ENCODE measurements at regions not wholly inside any gene's neighbourhood (a gene's known extent, or its start where the extent isn't known, plus 50 kb on each side); places are given as distances from the start of the nearest gene placed in this dataset.

DNA sequence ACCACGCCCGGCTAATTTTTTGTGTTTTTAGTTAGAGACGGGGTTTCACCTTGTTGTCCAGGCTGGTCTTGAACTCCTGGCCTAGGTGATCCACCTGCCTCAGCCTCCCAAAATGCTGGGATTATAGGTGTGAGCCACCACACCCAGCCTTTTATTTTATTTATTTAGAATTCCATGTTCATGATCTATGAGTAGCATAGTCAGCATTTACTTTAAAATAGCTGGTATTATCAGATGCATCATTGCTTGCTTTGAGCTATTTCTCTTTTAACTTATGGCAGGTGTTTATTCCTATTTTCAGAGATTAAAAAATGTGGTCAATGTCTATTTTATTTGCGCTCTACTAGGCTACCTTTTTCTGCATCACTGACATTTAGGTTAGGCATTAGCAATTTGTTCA lies 152.0 kb downstream of the UTRN start:
- Histone ChIP-seq H3K4me3 (ENCODE audit: low read depth in 2 of 2, low read length in 2 of 2) (no peak overlapping the region), H3K27ac (ENCODE audit: low read length) (no peak overlapping the region), H3K27me3 (ENCODE audit: control insufficient read depth, insufficient read depth, low read length) (no peaks in the 10 kb centered on the region), H3K4me1 (ENCODE audit: control insufficient read depth, insufficient read depth, low read length) (0 out of 2 replicates have a peak, but pooled peaks cover 3% of the 10 kb centered on the region), H3K36me3 (ENCODE audit: control insufficient read depth, insufficient read depth, low read length) (peaks cover 9% of the 10 kb centered on the region), H3K9me3 (ENCODE audit: control insufficient read depth, insufficient read depth, low read depth, low read length) (peaks cover 2% of the 10 kb centered on the region; the same call in 1 of the 2 replicates)
- ATAC-seq (no peak), DNase-seq (ENCODE audit: low read depth, low spot score) (no peak)
- no TSS peak for BruUV-seq (replicated peaks)
- intact Hi-C loops (cut with micrococcal nuclease; ENCODE audit: unreplicated experiment) (no loop called here), in situ Hi-C loops (cut with HindIII; ENCODE audit: low pct_unique_long_range_greater_than_20kb, low sequenced_read_pairs) (no loop called here)
- ChIA-PET POLR2A (interaction anchor here (0.7 kb wide), 1 partner anchor 90 kb away, joined by 6 read pairs; no protein-coding TSS in a partner anchor), CTCF (no interaction called here)
- TF ChIP-seq POLR2AphosphoS5 (IDR thresholded peaks at IDR 0.05; ENCODE audit: low read depth, low read length), result no peak
- TF ChIP-seq SIN3A (IDR thresholded peaks at IDR 0.05; ENCODE audit: borderline replicate concordance, insufficient read depth, low read depth, low read length), result no peak
- TF ChIP-seq TCF7L2 (IDR thresholded peaks at IDR 0.05; ENCODE audit: low read depth, low read length), result no peak
- TF ChIP-seq CTCF (IDR thresholded peaks at IDR 0.05), result no peak

DNA sequence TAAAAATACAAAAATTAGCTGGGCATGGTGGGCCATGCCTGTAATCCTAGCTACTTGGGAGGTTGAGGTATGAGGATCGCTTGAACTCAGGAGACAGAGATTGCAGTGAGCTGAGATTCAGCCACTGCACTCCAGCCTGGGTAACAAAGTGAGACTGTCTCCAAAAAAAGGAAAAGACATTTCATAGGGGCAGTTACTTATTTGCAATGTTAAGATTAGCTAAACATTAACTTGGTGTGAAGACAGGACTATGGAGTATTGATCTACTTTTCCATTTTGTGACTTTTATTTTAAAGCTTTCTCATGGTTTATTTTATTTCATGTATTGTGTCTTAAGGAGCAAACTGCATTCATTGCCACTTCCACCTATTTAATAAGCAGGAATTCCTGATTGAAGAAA lies 153.0 kb downstream of the UTRN start:
- peaks cover 9% of the 10 kb centered on the region for H3K36me3 ChIP-seq (ENCODE audit: control insufficient read depth, insufficient read depth, low read length)
- H3K9me3 ChIP-seq (ENCODE audit: control insufficient read depth, insufficient read depth, low read depth, low read length), result peaks cover 2% of the 10 kb centered on the region; the same call in 1 of the 2 replicates
- no peak for TF ChIP-seq SIN3A (IDR thresholded peaks at IDR 0.05; ENCODE audit: borderline replicate concordance, insufficient read depth, low read depth, low read length)
- TF ChIP-seq REST (IDR thresholded peaks at IDR 0.05; ENCODE audit: insufficient read depth in 1 of 2, low read depth in 2 of 2, low read length in 1 of 2), result no peak
- TF ChIP-seq POLR2AphosphoS5 (IDR thresholded peaks at IDR 0.05; ENCODE audit: low read depth, low read length), result no peak
- TF ChIP-seq CTCF (IDR thresholded peaks at IDR 0.05), result no peak
- TF ChIP-seq TCF7L2 (IDR thresholded peaks at IDR 0.05; ENCODE audit: low read depth, low read length), result no peak
- CTCF ChIA-PET, result no interaction called here
- H3K27ac ChIP-seq (ENCODE audit: low read length), result no peak overlapping the region
- POLR2A ChIA-PET, result no interaction called here
- H3K4me3 ChIP-seq (ENCODE audit: low read depth in 2 of 2, low read length in 2 of 2), result no peak overlapping the region
- DNase-seq (ENCODE audit: low read depth, low spot score) (no peak), ATAC-seq (no peak)
- in situ Hi-C loops (cut with HindIII; ENCODE audit: low pct_unique_long_range_greater_than_20kb, low sequenced_read_pairs) (no loop called here), intact Hi-C loops (cut with micrococcal nuclease; ENCODE audit: unreplicated experiment) (no loop called here)
- H3K27me3 ChIP-seq (ENCODE audit: control insufficient read depth, insufficient read depth, low read length), result no peaks in the 10 kb centered on the region
- 0 out of 2 replicates have a peak, but pooled peaks cover 3% of the 10 kb centered on the region for H3K4me1 ChIP-seq (ENCODE audit: control insufficient read depth, insufficient read depth, low read length)
- no TSS peak for BruUV-seq (replicated peaks)
